ENCODE measurements at regions not wholly inside any gene's neighbourhood (a gene's known extent, or its start where the extent isn't known, plus 50 kb on each side); places are given as distances from the start of the nearest gene placed in this dataset.
"Not testable (repeated sequence)": the region's sequence is repeated elsewhere in the genome, so short reads cannot be mapped to it uniquely, and the experiment has no call there.

GRCh38 chr20:22825546-22825945, 209.6 kb upstream of the SSTR4 start:
- intact Hi-C loops (cut with DNase I) = no loop called here
- 61 to 85% methylated on average over 4 of the region's 4 CpGs for WGBS, 2 donors
- no peak for ATAC-seq
- TF ChIP-seq, protein P1, sequence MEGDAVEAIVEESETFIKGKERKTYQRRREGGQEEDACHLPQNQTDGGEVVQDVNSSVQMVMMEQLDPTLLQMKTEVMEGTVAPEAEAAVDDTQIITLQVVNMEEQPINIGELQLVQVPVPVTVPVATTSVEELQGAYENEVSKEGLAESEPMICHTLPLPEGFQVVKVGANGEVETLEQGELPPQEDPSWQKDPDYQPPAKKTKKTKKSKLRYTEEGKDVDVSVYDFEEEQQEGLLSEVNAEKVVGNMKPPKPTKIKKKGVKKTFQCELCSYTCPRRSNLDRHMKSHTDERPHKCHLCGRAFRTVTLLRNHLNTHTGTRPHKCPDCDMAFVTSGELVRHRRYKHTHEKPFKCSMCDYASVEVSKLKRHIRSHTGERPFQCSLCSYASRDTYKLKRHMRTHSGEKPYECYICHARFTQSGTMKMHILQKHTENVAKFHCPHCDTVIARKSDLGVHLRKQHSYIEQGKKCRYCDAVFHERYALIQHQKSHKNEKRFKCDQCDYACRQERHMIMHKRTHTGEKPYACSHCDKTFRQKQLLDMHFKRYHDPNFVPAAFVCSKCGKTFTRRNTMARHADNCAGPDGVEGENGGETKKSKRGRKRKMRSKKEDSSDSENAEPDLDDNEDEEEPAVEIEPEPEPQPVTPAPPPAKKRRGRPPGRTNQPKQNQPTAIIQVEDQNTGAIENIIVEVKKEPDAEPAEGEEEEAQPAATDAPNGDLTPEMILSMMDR (IDR thresholded peaks at IDR 0.05) = no peak
- no peak overlapping the region for H3K27ac ChIP-seq
- no peaks in the 10 kb centered on the region for H3K4me1 ChIP-seq
- H3K9me3 ChIP-seq = no peaks in the 10 kb centered on the region
- H3K36me3 ChIP-seq = no peaks in the 10 kb centered on the region
- no peak for DNase-seq
- H3K4me3 ChIP-seq = no peak overlapping the region
- FAIRE-seq = no peak
- peaks cover 0 to 7% (median 0%) of the 10 kb centered on the region in 4 donors for H3K27me3 ChIP-seq

DNA sequence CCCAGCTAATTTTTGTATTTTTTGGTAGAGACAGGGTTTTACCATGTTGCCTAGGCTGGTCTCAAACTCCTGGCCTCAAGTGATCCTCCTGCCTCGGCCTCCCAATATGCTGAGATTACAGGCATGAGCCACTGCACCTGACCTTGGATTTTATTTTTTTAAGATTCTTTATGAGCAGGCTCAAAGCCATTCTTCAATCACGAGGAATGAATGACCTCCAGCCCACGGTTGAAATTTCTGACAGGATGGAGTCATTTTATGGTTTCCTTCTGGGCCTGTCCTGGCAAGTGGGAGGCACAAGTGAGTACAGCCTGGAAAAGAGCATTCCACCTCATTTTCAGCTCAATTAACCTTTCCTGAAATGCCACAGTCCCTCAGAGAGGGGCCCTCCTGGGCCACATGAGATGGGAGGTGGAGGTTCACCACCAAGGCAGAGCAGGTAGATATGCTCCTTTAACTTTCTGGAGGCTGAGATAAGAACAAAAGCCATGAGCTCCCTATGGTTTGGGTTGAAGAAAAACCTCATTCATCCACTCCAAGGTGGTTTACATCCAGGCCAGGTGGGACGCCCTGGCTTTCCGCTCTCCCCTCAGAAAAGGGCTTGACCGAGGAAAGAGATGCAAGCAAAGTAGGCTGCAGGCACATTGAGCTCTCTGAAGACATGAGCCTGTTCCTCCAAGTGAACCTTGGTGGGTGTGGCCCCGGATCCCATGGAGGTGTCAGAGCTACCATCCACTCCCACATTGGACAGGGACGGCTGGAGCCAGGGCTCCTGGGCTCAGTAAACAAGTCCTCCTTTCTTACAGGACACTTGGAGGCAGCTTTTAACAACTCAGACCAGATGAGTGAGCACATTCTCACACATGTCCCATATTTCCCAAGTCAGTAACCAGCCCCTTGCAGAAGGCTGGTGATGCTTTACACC, 208.5 kb upstream of the SSTR4 start:
- no peak for ATAC-seq
- Histone ChIP-seq H3K36me3 (no peaks in the 10 kb centered on the region), H3K9me3 (no peaks in the 10 kb centered on the region), H3K27me3 (peaks cover 0 to 10% (median 0%) of the 10 kb centered on the region in 4 donors), H3K4me3 (no peak overlapping the region), H3K4me1 (no peaks in the 10 kb centered on the region), H3K27ac (no peak overlapping the region)
- no peak for DNase-seq
- intact Hi-C loops (cut with DNase I) = no loop called here
- 60 to 64% methylated on average over 8 of the region's 8 CpGs for WGBS, 2 donors
- FAIRE-seq = no peak
- TF ChIP-seq, protein P1 (IDR thresholded peaks at IDR 0.05) = no peak

DNA sequence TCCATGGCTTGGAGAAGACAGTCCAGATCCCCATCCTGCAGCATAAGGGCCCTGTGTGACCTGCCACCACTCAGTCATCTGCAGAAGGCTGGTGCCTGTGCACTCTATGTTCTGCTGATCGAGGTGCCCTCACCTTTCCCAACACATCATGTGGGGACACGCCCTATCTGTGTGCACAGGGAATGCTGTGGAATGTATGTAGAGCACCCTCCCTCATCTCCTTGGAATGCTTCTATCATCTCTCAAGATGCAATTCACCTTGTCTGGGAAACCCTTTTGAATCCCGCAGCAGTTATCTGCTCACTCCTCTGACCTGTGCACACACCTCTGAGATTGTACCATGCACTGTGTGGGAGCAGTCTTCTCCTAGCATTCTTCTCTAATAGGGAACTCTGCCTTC, 207.2 kb upstream of the SSTR4 start:
- Histone ChIP-seq H3K4me3 (no peak overlapping the region), H3K9me3 (no peaks in the 10 kb centered on the region), H3K27me3 (peaks cover 0 to 16% (median 0%) of the 10 kb centered on the region in 4 donors), H3K4me1 (no peaks in the 10 kb centered on the region), H3K36me3 (no peaks in the 10 kb centered on the region), H3K27ac (no peak overlapping the region)
- WGBS, 2 donors = 46 to 63% methylated on average over 3 of the region's 3 CpGs
- DNase-seq (no peak), FAIRE-seq (no peak), ATAC-seq (no peak)
- intact Hi-C loops (cut with DNase I) = no loop called here
- TF ChIP-seq, protein P1 (IDR thresholded peaks at IDR 0.05) = no peak

DNA sequence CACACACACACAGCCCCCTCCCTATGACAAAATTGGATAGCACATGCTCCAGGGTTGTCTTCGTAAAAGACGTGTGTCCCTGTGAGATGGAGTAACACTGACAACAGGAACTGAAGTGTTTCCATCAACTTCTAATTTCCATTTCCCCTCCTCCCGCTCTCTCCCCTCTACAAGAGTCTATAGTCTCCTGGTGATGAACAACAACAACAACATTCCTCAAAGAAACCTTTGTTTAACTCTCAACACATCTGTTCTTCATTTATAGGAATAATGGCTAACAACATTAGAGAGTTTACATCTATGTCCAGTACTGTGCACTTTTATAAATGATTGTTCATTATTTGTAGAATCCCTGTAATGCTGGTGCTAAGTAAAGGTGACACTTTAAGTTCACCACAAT, 205.8 kb upstream of the SSTR4 start:
- DNase-seq (no peak), FAIRE-seq (no peak), ATAC-seq (no peak)
- TF ChIP-seq, protein P1 (IDR thresholded peaks at IDR 0.05) = no peak
- 56 to 59% methylated on average over 3 of the region's 3 CpGs for WGBS, 2 donors
- H3K27ac ChIP-seq = no peak overlapping the region
- H3K4me1 ChIP-seq = peaks cover 0 to 5% (median 0%) of the 10 kb centered on the region in 3 donors
- H3K4me3 ChIP-seq = no peak overlapping the region
- peaks cover 0 to 16% (median 0%) of the 10 kb centered on the region in 4 donors for H3K27me3 ChIP-seq
- no peaks in the 10 kb centered on the region for H3K9me3 ChIP-seq
- H3K36me3 ChIP-seq = no peaks in the 10 kb centered on the region
- intact Hi-C loops (cut with DNase I) = no loop called here

GRCh38 chr20:22830138-22830537, 205.0 kb upstream of the SSTR4 start:
- FAIRE-seq = no peak
- 28 to 42% methylated on average over 2 of the region's 2 CpGs for WGBS, 2 donors

DNA sequence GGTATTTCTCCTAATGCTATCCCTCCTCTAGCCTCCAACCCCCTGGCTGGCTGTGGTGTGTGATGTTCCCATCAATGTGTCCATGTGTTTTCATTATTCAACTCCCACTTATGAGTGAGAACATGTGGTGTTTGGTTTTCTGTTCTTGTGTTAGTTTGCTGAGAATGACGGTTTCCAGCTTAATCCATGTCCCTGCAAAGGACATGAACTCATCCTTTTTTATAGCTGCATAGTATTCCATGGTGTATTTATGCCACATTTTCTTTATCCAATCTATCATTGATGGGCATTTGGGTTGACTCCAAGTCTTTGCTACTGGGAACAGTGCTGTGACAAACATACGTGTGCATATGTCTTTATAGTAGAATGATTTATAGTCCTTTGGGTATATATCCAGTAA, 204.4 kb upstream of the SSTR4 start:
- FAIRE-seq; ATAC-seq; intact Hi-C loops (cut with DNase I): not testable (repeated sequence)

More at GRCh38 chr20:22830138-22830537, 205.0 kb upstream of the SSTR4 start:
- Histone ChIP-seq H3K36me3 (no peaks in the 10 kb centered on the region), H3K27ac (no peak overlapping the region), H3K4me3 (no peak overlapping the region), H3K4me1 (peaks cover 0 to 5% (median 0%) of the 10 kb centered on the region in 3 donors), H3K27me3 (peaks cover 0 to 16% (median 0%) of the 10 kb centered on the region in 4 donors), H3K9me3 (no peaks in the 10 kb centered on the region)
- ATAC-seq (no peak), DNase-seq (no peak)
- TF ChIP-seq, protein P1 (IDR thresholded peaks at IDR 0.05) = no peak
- intact Hi-C loops (cut with DNase I) = no loop called here

More for the DNA sequence above, 204.4 kb upstream of the SSTR4 start:
- H3K4me1 ChIP-seq, DNase-seq, H3K9me3 ChIP-seq, H3K4me3 ChIP-seq, H3K36me3 ChIP-seq, H3K27ac ChIP-seq: not testable (repeated sequence)
- WGBS, 2 donors = 48 to 71% methylated on average over 2 of the region's 2 CpGs
- peaks cover 0 to 16% (median 0%) of the 10 kb centered on the region in 4 donors for H3K27me3 ChIP-seq
